Liver (tissue), 8 donors: ENCODE measurements at regions not wholly inside any gene's neighbourhood (a gene's known extent, or its start where the extent isn't known, plus 50 kb on each side); places are given as distances from the start of the nearest gene placed in this dataset.

ENCODE experiments used
- DNase-seq: peaks from one replicate; pipeline ENCODE4 v3.0.0-alpha.2; 2017; ENCODE audit warnings: low spot score
- H3K27ac ChIP-seq, 2 donors: one replicate each; pipeline ENCODE4 v1.7.0; 2013; ENCODE audit warnings: inconsistent platforms in 2 of 2, low read length in 2 of 2, control low read depth in 1 of 2, low read depth in 1 of 2, mild to moderate bottlenecking in 1 of 2
- H3K27me3 ChIP-seq, 4 donors: one replicate each; pipeline versions ENCODE4 v1.6.1 to v1.7.0; 2013; ENCODE audit warnings: low read length in 3 of 4, inconsistent platforms in 1 of 4, mild to moderate bottlenecking in 1 of 4, moderate library complexity in 1 of 4; ENCODE audit not compliant: control insufficient read depth in 4 of 4, insufficient read depth in 4 of 4
- H3K36me3 ChIP-seq, 4 donors: one replicate each; pipeline versions ENCODE4 v1.6.1 to v1.7.0; 2013; ENCODE audit warnings: low read length in 3 of 4, mild to moderate bottlenecking in 3 of 4, low read depth in 1 of 4, moderate library complexity in 1 of 4; ENCODE audit not compliant: control insufficient read depth in 4 of 4, insufficient read depth in 3 of 4
- H3K4me1 ChIP-seq, 4 donors: one replicate each; pipeline versions ENCODE4 v1.6.1 to v1.7.0; 2013; ENCODE audit warnings: low read length in 3 of 4, mild to moderate bottlenecking in 3 of 4, moderate library complexity in 1 of 4; ENCODE audit not compliant: control insufficient read depth in 4 of 4, insufficient read depth in 4 of 4
- H3K4me3 ChIP-seq, 3 donors: one replicate each; pipeline versions ENCODE4 v1.6.1 to v1.7.0; 2013; ENCODE audit warnings: low read length in 3 of 3, control low read depth in 1 of 3, low read depth in 1 of 3, mild to moderate bottlenecking in 1 of 3
- H3K9ac ChIP-seq, 2 donors: one replicate each; pipeline ENCODE4 v1.7.0; 2013; ENCODE audit warnings: low read length in 2 of 2, mild to moderate bottlenecking in 2 of 2, moderate library complexity in 2 of 2, control low read depth in 1 of 2, low read depth in 1 of 2
- H3K9me3 ChIP-seq, 4 donors: one replicate each; pipeline versions ENCODE4 v1.6.1 to v1.7.0; 2013; ENCODE audit warnings: low read length in 3 of 4; ENCODE audit not compliant: control insufficient read depth in 4 of 4
- EGR1 ChIP-seq, 2 donors: IDR thresholded peaks; 2 replicates each; pipeline ENCODE4 v1.6.1; 2016 to 2018; ENCODE audit warnings: antibody characterized with exemption in 2 of 2, low read depth in 2 of 2
- FOXA1 ChIP-seq: IDR thresholded peaks from 2 replicates; pipeline ENCODE4 v1.6.1; 2016; ENCODE audit warnings: antibody characterized with exemption
- FOXA2 ChIP-seq: IDR thresholded peaks from 2 replicates; pipeline ENCODE4 v1.6.1; 2016; ENCODE audit warnings: antibody characterized with exemption
- GABPA ChIP-seq, 2 donors: IDR thresholded peaks in 1 of 2; conservative IDR thresholded peaks in 1 of 2; 2 replicates each; pipeline ENCODE4 v1.6.1; 2016; ENCODE audit warnings: antibody characterized with exemption in 2 of 2, mild to moderate bottlenecking in 1 of 2, moderate library complexity in 1 of 2
- HNF4A ChIP-seq, 2 donors: conservative IDR thresholded peaks; 2 replicates each; pipeline ENCODE4 v1.6.1; 2016; ENCODE audit warnings: antibody characterized with exemption in 2 of 2, mild to moderate bottlenecking in 2 of 2
- HNF4G ChIP-seq: IDR thresholded peaks from 2 replicates; pipeline ENCODE4 v1.6.1; 2016; ENCODE audit warnings: antibody characterized with exemption
- JUND ChIP-seq, 2 donors: IDR thresholded peaks; 2 replicates each; pipeline ENCODE4 v1.6.1; 2016; ENCODE audit warnings: antibody characterized with exemption in 2 of 2
- MAX ChIP-seq: IDR thresholded peaks from 2 replicates; pipeline ENCODE4 v1.6.1; 2016; ENCODE audit warnings: antibody characterized with exemption
- NR2F2 ChIP-seq: IDR thresholded peaks from 2 replicates; pipeline ENCODE4 v1.6.1; 2016; ENCODE audit warnings: antibody characterized with exemption
- RAD21 ChIP-seq, 2 donors: IDR thresholded peaks; 2 replicates each; pipeline ENCODE4 v1.6.1; 2016; ENCODE audit warnings: antibody characterized with exemption in 2 of 2, mild to moderate bottlenecking in 2 of 2
- REST ChIP-seq: IDR thresholded peaks from 2 replicates; pipeline ENCODE4 v1.6.1; 2016; ENCODE audit warnings: antibody characterized with exemption, mild to moderate bottlenecking
- RXRA ChIP-seq, 2 donors: IDR thresholded peaks; 2 replicates each; pipeline ENCODE4 v1.6.1; 2017 to 2018; ENCODE audit warnings: antibody characterized with exemption in 2 of 2, mild to moderate bottlenecking in 1 of 2
- YY1 ChIP-seq: IDR thresholded peaks from 2 replicates; pipeline ENCODE4 v1.6.1; 2016; ENCODE audit warnings: antibody characterized with exemption, mild to moderate bottlenecking
- ZBTB33 ChIP-seq: IDR thresholded peaks from 2 replicates; pipeline ENCODE4 v1.6.1; 2016; ENCODE audit warnings: antibody characterized with exemption
- WGBS: extraction: QIAGEN DNeasy Blood & Tissue Kit; methylation state at CpG from one replicate; pipeline ENCODE4 v1.1.7; 2013; 5-methylcytosine and 5-hydroxymethylcytosine counted together
- TF ChIP-seq, protein P1 (sequence below): fragments of 150-350 bp; IDR thresholded peaks from 2 replicates; pipeline ENCODE4 v1.5.1; 2017; ENCODE audit warnings: improper control_type of control experiment, low read depth, low read length; ENCODE audit not compliant: missing input control
- TF ChIP-seq, protein P2 (sequence below): IDR thresholded peaks from 2 replicates; pipeline ENCODE4 v1.6.1; 2016; ENCODE audit warnings: antibody characterized with exemption
- donor health status: healthy.
- donor health status: healthy.
- donor health status: healthy.
- donor health status: healthy.
- donor health status: healthy.

- H3K9me3 ChIP-seq, result no peaks in the 10 kb centered on the region
- no peaks in the 10 kb centered on the region for H3K4me1 ChIP-seq
- H3K27me3 ChIP-seq, result peaks cover 0 to 3% (median 0%) of the 10 kb centered on the region in 4 donors
- H3K27ac ChIP-seq, result no peak overlapping the region
- WGBS, result 66% methylated on average over 6 of the region's 6 CpGs
- no peak for DNase-seq
- H3K4me3 ChIP-seq, result no peak overlapping the region
- H3K36me3 ChIP-seq, result no peaks in the 10 kb centered on the region
- no peak for TF ChIP-seq YY1
- TF ChIP-seq, protein P1, sequence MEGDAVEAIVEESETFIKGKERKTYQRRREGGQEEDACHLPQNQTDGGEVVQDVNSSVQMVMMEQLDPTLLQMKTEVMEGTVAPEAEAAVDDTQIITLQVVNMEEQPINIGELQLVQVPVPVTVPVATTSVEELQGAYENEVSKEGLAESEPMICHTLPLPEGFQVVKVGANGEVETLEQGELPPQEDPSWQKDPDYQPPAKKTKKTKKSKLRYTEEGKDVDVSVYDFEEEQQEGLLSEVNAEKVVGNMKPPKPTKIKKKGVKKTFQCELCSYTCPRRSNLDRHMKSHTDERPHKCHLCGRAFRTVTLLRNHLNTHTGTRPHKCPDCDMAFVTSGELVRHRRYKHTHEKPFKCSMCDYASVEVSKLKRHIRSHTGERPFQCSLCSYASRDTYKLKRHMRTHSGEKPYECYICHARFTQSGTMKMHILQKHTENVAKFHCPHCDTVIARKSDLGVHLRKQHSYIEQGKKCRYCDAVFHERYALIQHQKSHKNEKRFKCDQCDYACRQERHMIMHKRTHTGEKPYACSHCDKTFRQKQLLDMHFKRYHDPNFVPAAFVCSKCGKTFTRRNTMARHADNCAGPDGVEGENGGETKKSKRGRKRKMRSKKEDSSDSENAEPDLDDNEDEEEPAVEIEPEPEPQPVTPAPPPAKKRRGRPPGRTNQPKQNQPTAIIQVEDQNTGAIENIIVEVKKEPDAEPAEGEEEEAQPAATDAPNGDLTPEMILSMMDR, result no peak
- no peak for TF ChIP-seq RXRA (IDR thresholded peaks at IDR 0.05)
- TF ChIP-seq, protein P2, sequence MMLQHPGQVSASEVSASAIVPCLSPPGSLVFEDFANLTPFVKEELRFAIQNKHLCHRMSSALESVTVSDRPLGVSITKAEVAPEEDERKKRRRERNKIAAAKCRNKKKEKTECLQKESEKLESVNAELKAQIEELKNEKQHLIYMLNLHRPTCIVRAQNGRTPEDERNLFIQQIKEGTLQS, result no peak
- TF ChIP-seq EGR1 (IDR thresholded peaks at IDR 0.05; ENCODE audit: low read depth in 2 of 2), result no peak
- no peak for TF ChIP-seq HNF4A (conservative IDR thresholded peaks at IDR 0.05)
- TF ChIP-seq REST, result no peak
- TF ChIP-seq FOXA2, result no peak
- TF ChIP-seq GABPA (IDR thresholded peaks at IDR 0.05 in 1 of 2, conservative IDR thresholded peaks at IDR 0.05 in 1 of 2), result no peak
- TF ChIP-seq NR2F2, result no peak
- TF ChIP-seq JUND (IDR thresholded peaks at IDR 0.05), result no peak
- no peak for TF ChIP-seq ZBTB33
- TF ChIP-seq MAX, result no peak
- no peak overlapping the region for H3K9ac ChIP-seq
These were observed 1630.4 kb upstream of the SEL1L start for GRCh38 chr14:83164016-83164415.

GRCh38 chr14:83164591-83164990, 1630.9 kb upstream of the SEL1L start:
- no peak overlapping the region for H3K27ac ChIP-seq
- no peak overlapping the region for H3K9ac ChIP-seq
- peaks cover 0 to 3% (median 0%) of the 10 kb centered on the region in 4 donors for H3K27me3 ChIP-seq
- DNase-seq, result no peak
- no peaks in the 10 kb centered on the region for H3K9me3 ChIP-seq
- H3K36me3 ChIP-seq, result no peaks in the 10 kb centered on the region
- WGBS, result 42% methylated on average over 1 of the region's 1 CpG
- H3K4me3 ChIP-seq, result no peak overlapping the region
- no peaks in the 10 kb centered on the region for H3K4me1 ChIP-seq
- TF ChIP-seq NR2F2 (no peak), REST (no peak), YY1 (no peak), HNF4A (conservative IDR thresholded peaks at IDR 0.05) (no peak), HNF4G (no peak), ZBTB33 (no peak), FOXA1 (no peak), RAD21 (IDR thresholded peaks at IDR 0.05) (no peak), GABPA (IDR thresholded peaks at IDR 0.05 in 1 of 2, conservative IDR thresholded peaks at IDR 0.05 in 1 of 2) (no peak)
- TF ChIP-seq, protein P1, result no peak
